Neural cell (in vitro differentiated cells): ENCODE measurements at regions not wholly inside any gene's neighbourhood (a gene's known extent, or its start where the extent isn't known, plus 50 kb on each side); places are given as distances from the start of the nearest gene placed in this dataset.

Source experiments
- EZH2 ChIP-seq: fragments of 200-600, 300-800 bp; shearing (Covaris generic), sonication (generic); IDR thresholded peaks from 2 replicates; pipeline ENCODE4 v1.6.1; 2014; ENCODE audit warnings: antibody characterized with exemption, low read length, borderline replicate concordance, mild to moderate bottlenecking; ENCODE audit not compliant: insufficient read depth, poor library complexity, severe bottlenecking
- SMC3 ChIP-seq: fragments of 450-650 bp; conservative IDR thresholded peaks from 2 replicates; pipeline ENCODE4 v1.6.1; 2014; ENCODE audit warnings: antibody characterized with exemption, mild to moderate bottlenecking, moderate library complexity; ENCODE audit not compliant: poor library complexity
- TF ChIP-seq, protein P1 (sequence below): fragments of 450-650 bp; IDR thresholded peaks from 2 replicates; pipeline ENCODE4 v1.5.1; 2014; ENCODE audit warnings: antibody characterized with exemption, mild to moderate bottlenecking, moderate library complexity; ENCODE audit not compliant: poor library complexity, severe bottlenecking

GRCh38 chr7:97357459-97357858 is 240.0 kb downstream of the SDHAF3 start:
- TF ChIP-seq, protein P1, sequence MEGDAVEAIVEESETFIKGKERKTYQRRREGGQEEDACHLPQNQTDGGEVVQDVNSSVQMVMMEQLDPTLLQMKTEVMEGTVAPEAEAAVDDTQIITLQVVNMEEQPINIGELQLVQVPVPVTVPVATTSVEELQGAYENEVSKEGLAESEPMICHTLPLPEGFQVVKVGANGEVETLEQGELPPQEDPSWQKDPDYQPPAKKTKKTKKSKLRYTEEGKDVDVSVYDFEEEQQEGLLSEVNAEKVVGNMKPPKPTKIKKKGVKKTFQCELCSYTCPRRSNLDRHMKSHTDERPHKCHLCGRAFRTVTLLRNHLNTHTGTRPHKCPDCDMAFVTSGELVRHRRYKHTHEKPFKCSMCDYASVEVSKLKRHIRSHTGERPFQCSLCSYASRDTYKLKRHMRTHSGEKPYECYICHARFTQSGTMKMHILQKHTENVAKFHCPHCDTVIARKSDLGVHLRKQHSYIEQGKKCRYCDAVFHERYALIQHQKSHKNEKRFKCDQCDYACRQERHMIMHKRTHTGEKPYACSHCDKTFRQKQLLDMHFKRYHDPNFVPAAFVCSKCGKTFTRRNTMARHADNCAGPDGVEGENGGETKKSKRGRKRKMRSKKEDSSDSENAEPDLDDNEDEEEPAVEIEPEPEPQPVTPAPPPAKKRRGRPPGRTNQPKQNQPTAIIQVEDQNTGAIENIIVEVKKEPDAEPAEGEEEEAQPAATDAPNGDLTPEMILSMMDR, result no peak
- TF ChIP-seq SMC3 (no peak), EZH2 (no peak)
